Breast epithelium (tissue), 4 donors: ENCODE measurements at regions not wholly inside any gene's neighbourhood (a gene's known extent, or its start where the extent isn't known, plus 50 kb on each side); places are given as distances from the start of the nearest gene placed in this dataset.
A peak's percentile ranks its signal among the peaks of the same experiment; 100 is the strongest.

Source experiments
- DNase-seq, 2 donors: peaks; one replicate each; pipeline ENCODE4 v3.0.0-alpha.2; 2019; ENCODE audit warnings: low spot score in 2 of 2
- H3K27ac ChIP-seq, 2 donors: fragments of 200-600 bp; sonication (generic) in 1 of 2; one replicate each; pipeline ENCODE4 v1.5.1; 2016 to 2019; ENCODE audit warnings: mild to moderate bottlenecking in 1 of 2
- H3K27me3 ChIP-seq, 2 donors: fragments of 200-600 bp; sonication (generic) in 1 of 2; one replicate each; pipeline versions ENCODE4 v1.5.1 to v1.6.0; 2017 to 2019; ENCODE audit warnings: control low read depth in 1 of 2, mild to moderate bottlenecking in 1 of 2
- H3K36me3 ChIP-seq: fragments of 200-600 bp; one replicate; pipeline ENCODE4 v1.5.1; 2019
- H3K4me1 ChIP-seq, 2 donors: fragments of 200-600 bp; sonication (generic); one replicate each; pipeline ENCODE4 v1.5.1; 2016 to 2019; ENCODE audit warnings: control low read depth in 1 of 2
- H3K4me3 ChIP-seq, 3 donors: fragments of 200-600 bp; sonication (generic); 1 replicate in 2 of 3; 2 replicates in 1 of 3; pipeline ENCODE4 v1.5.1; 2016 to 2019; ENCODE audit warnings: mild to moderate bottlenecking in 3 of 3, moderate library complexity in 2 of 3
- H3K9me3 ChIP-seq, 2 donors: fragments of 200-600 bp; sonication (generic) in 1 of 2; one replicate each; pipeline ENCODE4 v1.5.1; 2016 to 2019; ENCODE audit warnings: control low read depth in 1 of 2
- POLR2A ChIP-seq: fragments of 450-650 bp; IDR thresholded peaks from one replicate; pipeline ENCODE4 v1.6.1; 2016; ENCODE audit warnings: antibody characterized with exemption, mild to moderate bottlenecking, moderate library complexity
- POLR2AphosphoS5 ChIP-seq, 3 donors: sonication (generic); formaldehyde crosslinking; IDR thresholded peaks; one replicate each; pipeline ENCODE4 v1.6.1; 2017; ENCODE audit warnings: antibody characterized with exemption in 3 of 3
- intact Hi-C: fragments of 100-400 bp; cut with DNase I; formaldehyde crosslinking; loops from one replicate; pipeline ENCODE4 v1.15.1; 2023; ENCODE audit warnings: low total_unique reads
- TF ChIP-seq, protein P1 (sequence below), 3 donors: fragments of 450-650 bp; IDR thresholded peaks; one replicate each; pipeline ENCODE4 v1.5.1; 2016 to 2017; ENCODE audit warnings: antibody characterized with exemption in 3 of 3, mild to moderate bottlenecking in 3 of 3, moderate library complexity in 3 of 3

DNA sequence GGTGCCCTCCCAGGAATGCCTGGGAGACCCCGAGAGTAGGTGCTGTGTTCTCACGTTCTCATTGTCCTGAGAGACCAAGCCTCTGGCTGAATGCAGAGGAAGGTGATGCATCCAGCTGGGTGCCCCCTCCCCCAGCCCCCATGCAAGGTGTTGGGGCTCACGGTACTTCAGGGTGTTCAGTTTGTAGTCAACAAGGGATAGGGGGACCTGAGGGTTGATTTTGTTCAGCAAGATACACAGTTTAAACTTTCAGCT is 60.4 kb upstream of the DUSP5 start:
- Histone ChIP-seq H3K9me3 (no peaks in the 10 kb centered on the region), H3K4me3 (no peak overlapping the region), H3K4me1 (no peaks in the 10 kb centered on the region), H3K27ac (no peak overlapping the region), H3K27me3 (no peaks in the 10 kb centered on the region), H3K36me3 (no peaks in the 10 kb centered on the region)
- no peak for DNase-seq
- intact Hi-C loops = no loop called here
- no peak for TF ChIP-seq POLR2AphosphoS5 (IDR thresholded peaks at IDR 0.05)

DNA sequence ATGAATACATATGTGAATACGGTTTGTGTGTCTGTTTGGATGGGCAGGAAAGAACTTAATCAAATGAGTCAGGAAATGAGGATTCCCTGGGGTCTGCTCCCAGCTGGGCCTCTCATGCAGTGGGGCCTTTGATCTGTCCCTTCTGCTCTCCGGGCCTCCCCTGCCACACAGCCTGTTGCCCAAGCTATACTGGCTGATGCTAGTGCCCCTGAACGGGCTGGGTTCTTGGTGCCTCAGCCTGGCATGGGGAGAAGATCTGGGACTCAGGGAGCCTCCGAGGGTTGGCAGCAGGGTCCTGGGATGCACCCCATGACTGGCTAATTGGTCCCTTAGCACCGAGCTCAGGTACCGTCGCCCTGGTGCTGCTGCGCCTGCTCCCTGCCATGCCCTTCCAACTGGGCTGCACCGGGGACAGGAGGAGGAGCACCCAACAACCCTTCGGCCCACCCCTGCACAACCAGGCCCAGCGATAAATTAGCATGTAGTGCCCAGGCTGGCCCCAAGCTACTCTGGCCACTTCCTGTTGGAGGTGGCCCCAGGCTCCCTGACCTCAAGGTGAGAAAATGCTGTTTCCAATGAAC is 59.9 kb upstream of the DUSP5 start:
- peak in 1 of 2 donors; percentile 43 for DNase-seq
- H3K4me1 ChIP-seq = no peaks in the 10 kb centered on the region
- H3K4me3 ChIP-seq = no peak overlapping the region
- intact Hi-C loops = no loop called here
- TF ChIP-seq POLR2AphosphoS5 (IDR thresholded peaks at IDR 0.05) (no peak), POLR2A (no peak)
- TF ChIP-seq, protein P1, sequence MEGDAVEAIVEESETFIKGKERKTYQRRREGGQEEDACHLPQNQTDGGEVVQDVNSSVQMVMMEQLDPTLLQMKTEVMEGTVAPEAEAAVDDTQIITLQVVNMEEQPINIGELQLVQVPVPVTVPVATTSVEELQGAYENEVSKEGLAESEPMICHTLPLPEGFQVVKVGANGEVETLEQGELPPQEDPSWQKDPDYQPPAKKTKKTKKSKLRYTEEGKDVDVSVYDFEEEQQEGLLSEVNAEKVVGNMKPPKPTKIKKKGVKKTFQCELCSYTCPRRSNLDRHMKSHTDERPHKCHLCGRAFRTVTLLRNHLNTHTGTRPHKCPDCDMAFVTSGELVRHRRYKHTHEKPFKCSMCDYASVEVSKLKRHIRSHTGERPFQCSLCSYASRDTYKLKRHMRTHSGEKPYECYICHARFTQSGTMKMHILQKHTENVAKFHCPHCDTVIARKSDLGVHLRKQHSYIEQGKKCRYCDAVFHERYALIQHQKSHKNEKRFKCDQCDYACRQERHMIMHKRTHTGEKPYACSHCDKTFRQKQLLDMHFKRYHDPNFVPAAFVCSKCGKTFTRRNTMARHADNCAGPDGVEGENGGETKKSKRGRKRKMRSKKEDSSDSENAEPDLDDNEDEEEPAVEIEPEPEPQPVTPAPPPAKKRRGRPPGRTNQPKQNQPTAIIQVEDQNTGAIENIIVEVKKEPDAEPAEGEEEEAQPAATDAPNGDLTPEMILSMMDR (IDR thresholded peaks at IDR 0.05) = no peak
- H3K9me3 ChIP-seq = no peaks in the 10 kb centered on the region
- no peaks in the 10 kb centered on the region for H3K27me3 ChIP-seq
- H3K27ac ChIP-seq = no peak overlapping the region
- H3K36me3 ChIP-seq = no peaks in the 10 kb centered on the region

DNA sequence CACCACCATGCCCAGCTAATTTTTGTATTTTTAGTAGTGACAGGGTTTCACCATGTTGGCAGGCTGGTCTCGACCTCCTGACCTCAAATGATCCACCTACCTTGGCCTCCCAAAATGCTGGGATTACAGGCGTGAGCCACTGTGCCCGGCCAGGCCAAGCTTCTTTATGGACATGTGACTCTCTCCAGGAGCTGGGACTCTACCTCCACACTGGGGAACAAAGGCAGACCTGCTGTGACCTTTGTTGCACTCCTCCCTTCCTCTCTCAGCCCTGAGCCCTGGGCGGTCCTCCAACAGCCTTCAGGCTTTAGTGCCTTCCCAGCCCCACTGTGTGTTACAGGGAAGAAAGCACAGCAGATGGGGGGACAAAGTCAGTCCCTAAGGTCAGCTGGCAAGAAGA is 55.0 kb upstream of the DUSP5 start:
- H3K4me1 ChIP-seq = no peaks in the 10 kb centered on the region
- H3K27me3 ChIP-seq = no peaks in the 10 kb centered on the region
- no peaks in the 10 kb centered on the region for H3K9me3 ChIP-seq
- H3K4me3 ChIP-seq = no peak overlapping the region
- no peaks in the 10 kb centered on the region for H3K36me3 ChIP-seq
- DNase-seq = no peak
- no peak overlapping the region for H3K27ac ChIP-seq
- TF ChIP-seq, protein P1 (IDR thresholded peaks at IDR 0.05) = no peak
- TF ChIP-seq POLR2AphosphoS5 (IDR thresholded peaks at IDR 0.05) (no peak), POLR2A (no peak)
- intact Hi-C loops = no loop called here

DNA sequence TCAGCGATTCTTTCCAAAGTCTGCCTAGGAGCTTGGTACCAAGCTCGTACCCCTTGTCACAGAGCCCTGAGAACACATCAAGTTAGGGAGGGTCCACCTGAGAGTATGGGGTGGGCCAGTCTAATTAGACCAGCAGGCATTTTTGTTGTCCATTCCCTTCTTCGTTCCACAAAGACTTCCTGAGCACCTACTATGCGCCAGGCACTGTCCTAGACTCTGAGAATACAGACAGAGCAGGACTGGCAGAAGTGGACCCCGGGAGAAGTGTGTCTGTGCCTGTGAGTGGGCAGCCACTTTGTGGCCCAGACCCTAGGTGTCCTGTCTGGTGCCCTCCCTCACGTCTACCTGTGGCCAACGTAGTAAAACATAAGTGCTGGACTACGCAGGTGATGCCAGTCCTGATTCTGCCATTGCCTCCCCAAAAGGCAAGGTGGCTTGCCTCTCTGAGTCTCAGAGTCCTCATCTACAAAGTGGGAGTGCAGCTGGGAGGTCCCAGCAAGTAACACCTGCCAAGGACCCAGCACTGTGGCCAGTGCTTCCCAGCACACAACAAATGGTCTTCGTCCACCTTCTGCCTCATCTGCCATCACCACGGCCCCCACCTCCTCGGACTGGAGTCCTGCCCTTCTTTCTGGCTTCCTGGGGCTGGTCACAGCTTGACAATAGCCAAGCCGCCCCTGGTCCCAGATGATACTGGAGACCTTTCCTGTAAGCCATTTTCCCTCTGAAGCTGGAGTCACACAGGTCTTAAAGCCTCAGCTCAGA is 54.3 kb upstream of the DUSP5 start:
- Histone ChIP-seq H3K27me3 (no peaks in the 10 kb centered on the region), H3K4me3 (no peak overlapping the region), H3K4me1 (no peaks in the 10 kb centered on the region), H3K36me3 (no peaks in the 10 kb centered on the region), H3K27ac (no peak overlapping the region), H3K9me3 (no peaks in the 10 kb centered on the region)
- TF ChIP-seq POLR2AphosphoS5 (IDR thresholded peaks at IDR 0.05) = no peak
- intact Hi-C loops = no loop called here
- no peak for DNase-seq

DNA sequence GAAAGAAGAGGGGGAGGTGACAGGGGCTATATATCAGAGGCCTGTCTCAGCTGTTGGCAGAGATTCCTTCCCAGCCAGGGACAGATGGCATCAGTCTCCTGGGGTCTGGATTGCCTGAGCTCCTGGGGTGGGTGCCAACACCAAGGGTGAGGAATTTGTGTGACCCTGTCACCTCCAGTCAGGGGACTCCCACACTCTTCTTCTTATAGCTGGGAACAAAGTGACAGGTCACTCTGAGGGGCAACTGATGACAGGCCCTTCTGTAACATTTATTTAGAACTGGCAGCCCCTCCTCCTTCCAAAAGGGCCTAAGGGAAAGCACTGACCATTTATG is 53.7 kb upstream of the DUSP5 start:
- intact Hi-C loops = no loop called here
- TF ChIP-seq POLR2AphosphoS5 (IDR thresholded peaks at IDR 0.05) = no peak
- H3K36me3 ChIP-seq = no peaks in the 10 kb centered on the region

DNA sequence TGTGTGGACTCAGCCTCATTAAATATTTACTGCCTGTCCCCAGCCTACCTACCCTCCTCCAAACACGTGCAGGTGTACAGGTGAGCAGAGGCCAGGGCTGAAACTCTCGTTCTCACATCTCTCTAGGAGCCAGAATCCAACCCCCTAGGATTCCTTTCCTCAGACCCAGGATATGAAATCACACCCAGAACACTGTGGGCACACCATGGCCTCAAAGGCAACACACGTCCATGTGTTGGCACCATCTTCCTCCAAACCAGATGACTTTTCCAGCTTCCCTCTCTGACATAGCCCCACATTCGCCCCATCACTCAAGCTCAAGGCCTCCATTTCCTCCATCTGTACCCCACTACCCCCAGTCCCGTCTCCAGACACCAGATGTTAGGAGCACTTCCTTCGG is 51.8 kb upstream of the DUSP5 start:
- no peaks in the 10 kb centered on the region for H3K9me3 ChIP-seq
- no peak for TF ChIP-seq POLR2AphosphoS5 (IDR thresholded peaks at IDR 0.05)
- TF ChIP-seq, protein P1 (IDR thresholded peaks at IDR 0.05) = no peak
- TF ChIP-seq POLR2A = no peak
- intact Hi-C loops = no loop called here
- DNase-seq = peak in 1 of 2 donors; percentile 10
- H3K36me3 ChIP-seq = no peaks in the 10 kb centered on the region
- no peaks in the 10 kb centered on the region for H3K27me3 ChIP-seq
- no peaks in the 10 kb centered on the region for H3K4me1 ChIP-seq
- no peak overlapping the region for H3K4me3 ChIP-seq
- H3K27ac ChIP-seq = no peak overlapping the region

More for the DNA sequence above, 53.7 kb upstream of the DUSP5 start:
- no peak for DNase-seq
- H3K4me3 ChIP-seq = no peak overlapping the region
- no peaks in the 10 kb centered on the region for H3K27me3 ChIP-seq
- H3K27ac ChIP-seq = no peak overlapping the region
- no peaks in the 10 kb centered on the region for H3K4me1 ChIP-seq
- no peaks in the 10 kb centered on the region for H3K9me3 ChIP-seq

DNA sequence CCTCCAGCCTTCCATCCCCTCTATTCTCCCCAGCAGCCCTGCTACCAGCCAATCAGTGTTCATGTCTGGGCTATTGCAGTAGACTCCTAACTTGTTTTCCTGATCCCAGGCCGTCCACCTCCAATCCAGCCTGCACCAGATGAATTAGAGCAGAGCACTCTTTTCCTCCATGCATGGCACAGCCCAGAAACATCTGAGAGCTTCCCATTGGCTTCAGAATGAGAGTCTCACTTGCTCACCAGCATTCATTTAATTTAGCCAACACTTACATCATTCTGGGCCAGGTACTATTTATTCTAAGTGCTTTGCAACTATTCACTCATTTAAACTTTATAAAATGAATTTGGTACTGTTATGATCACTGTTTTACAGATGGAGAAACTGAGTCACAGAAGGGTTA is 51.4 kb upstream of the DUSP5 start:
- Histone ChIP-seq H3K27ac (no peak overlapping the region), H3K27me3 (no peaks in the 10 kb centered on the region), H3K36me3 (no peaks in the 10 kb centered on the region), H3K9me3 (no peaks in the 10 kb centered on the region), H3K4me3 (no peak overlapping the region), H3K4me1 (no peaks in the 10 kb centered on the region)
- intact Hi-C loops = no loop called here
- TF ChIP-seq POLR2A (no peak), POLR2AphosphoS5 (IDR thresholded peaks at IDR 0.05) (no peak)
- TF ChIP-seq, protein P1 (IDR thresholded peaks at IDR 0.05) = no peak
- no peak for DNase-seq
